Neural cell (in vitro differentiated cells): ENCODE measurements at regions not wholly inside any gene's neighbourhood (a gene's known extent, or its start where the extent isn't known, plus 50 kb on each side); places are given as distances from the start of the nearest gene placed in this dataset.

Source experiments
- EZH2 ChIP-seq: fragments of 200-600, 300-800 bp; shearing (Covaris generic), sonication (generic); IDR thresholded peaks from 2 replicates; pipeline ENCODE4 v1.6.1; 2014; ENCODE audit warnings: antibody characterized with exemption, low read length, borderline replicate concordance, mild to moderate bottlenecking; ENCODE audit not compliant: insufficient read depth, poor library complexity, severe bottlenecking
- RAD21 ChIP-seq: fragments of 450-650 bp; conservative IDR thresholded peaks from 2 replicates; pipeline ENCODE4 v1.6.1; 2014; ENCODE audit warnings: antibody characterized with exemption, mild to moderate bottlenecking, moderate library complexity
- TAF1 ChIP-seq: IDR thresholded peaks from 2 replicates; pipeline ENCODE4 v1.6.1; 2012; ENCODE audit warnings: low read depth

GRCh38 chr4:186449954-186450353 lies 105.4 kb downstream of the MTNR1A start:
- no peak for TF ChIP-seq EZH2
- no peak for TF ChIP-seq RAD21
- TF ChIP-seq TAF1, result no peak
